PC-3 (cell line): ENCODE measurements at regions not wholly inside any gene's neighbourhood (a gene's known extent, or its start where the extent isn't known, plus 50 kb on each side); places are given as distances from the start of the nearest gene placed in this dataset.

Experiments used
- ATAC-seq: fragments of 200-7000 bp; cut with Tn5 transposase; 2 replicates; pipeline ENCODE4 v1.9.1; 2020; ENCODE audit warnings: mild to moderate bottlenecking, moderate library complexity
- BruUV-seq: library from RNA; stranded (reverse); fragments of 400-500 nt; replicated peaks from 2 replicates; lab custom pipeline; 2021; lab: Mats Ljungman, UMichigan
- CTCF ChIA-PET: fragments of 300-600 bp; sonication (Branson Sonifier 250); formaldehyde crosslinking; loops from one replicate; lab custom pipeline; 2022; ENCODE audit warnings: antibody characterized with exemption; lab: Charles Lee
- POLR2A ChIA-PET: fragments of 300-600 bp; sonication (Branson Sonifier 250); formaldehyde crosslinking; loops from one replicate; lab custom pipeline; 2022; ENCODE audit warnings: antibody characterized with exemption; ENCODE audit not compliant: unreplicated experiment; lab: Charles Lee
- DNase-seq: peaks from one replicate; pipeline ENCODE4 v3.0.0-alpha.2; 2015
- H2AFZ ChIP-seq: fragments of 300-600 bp; sonication (generic); 2 replicates; pipeline ENCODE4 v1.6.0; 2016; ENCODE audit warnings: antibody characterized with exemption, low read length
- H3F3A ChIP-seq: fragments of 300-600 bp; sonication (generic); one replicate; pipeline ENCODE4 v1.6.0; 2017; ENCODE audit warnings: antibody characterized with exemption, low read length, control low read depth, mild to moderate bottlenecking; ENCODE audit not compliant: unreplicated experiment
- H3K27ac ChIP-seq: fragments of 300-600 bp; sonication (generic); 2 replicates; pipeline ENCODE4 v1.5.1; 2016; ENCODE audit warnings: mild to moderate bottlenecking, low read length
- H3K27me3 ChIP-seq: fragments of 300-600 bp; sonication (generic); 2 replicates; pipeline ENCODE4 v1.6.1; 2016; ENCODE audit warnings: low read length, mixed read lengths
- H3K36me3 ChIP-seq: fragments of 300-600 bp; sonication (generic); 2 replicates; pipeline ENCODE4 v1.6.1; 2016; ENCODE audit warnings: low read depth, mixed run types, low read length, mixed read lengths
- H3K4me1 ChIP-seq: fragments of 300-600 bp; sonication (generic); 2 replicates; pipeline ENCODE4 v1.5.1; 2016; ENCODE audit warnings: low read length; ENCODE audit not compliant: insufficient read depth
- H3K4me2 ChIP-seq: fragments of 300-600 bp; sonication (generic); 2 replicates; pipeline ENCODE4 v1.6.0; 2016; ENCODE audit warnings: low read length
- H3K4me3 ChIP-seq: fragments of 300-600 bp; sonication (generic); 2 replicates; pipeline ENCODE4 v1.5.1; 2016; ENCODE audit warnings: mild to moderate bottlenecking, low read length, mixed read lengths
- H3K79me2 ChIP-seq: fragments of 300-600 bp; sonication (generic); 2 replicates; pipeline ENCODE4 v1.6.1; 2017; ENCODE audit warnings: low read length, mixed read lengths
- H3K9ac ChIP-seq: fragments of 300-600 bp; sonication (generic); 2 replicates; pipeline ENCODE4 v1.6.0; 2016; ENCODE audit warnings: mild to moderate bottlenecking, low read length
- H3K9me2 ChIP-seq: fragments of 300-600 bp; sonication (generic); replicated peaks from 2 replicates; pipeline ENCODE4 v1.6.1; 2016; ENCODE audit warnings: mixed run types, low read length, mixed read lengths
- H3K9me3 ChIP-seq: fragments of 300-600 bp; sonication (generic); 2 replicates; pipeline ENCODE4 v1.6.1; 2016; ENCODE audit warnings: low read length, mixed read lengths
- H4K20me1 ChIP-seq: fragments of 300-600 bp; sonication (generic); 2 replicates; pipeline ENCODE4 v1.6.1; 2016; ENCODE audit warnings: low read length, mixed read lengths
- EZH2 ChIP-seq: fragments of 300-600 bp; sonication (generic); IDR thresholded peaks from one replicate; pipeline ENCODE4 v1.6.1; 2017; ENCODE audit warnings: antibody characterized with exemption, mild to moderate bottlenecking, low read length; ENCODE audit not compliant: unreplicated experiment
- EZH2phosphoT487 ChIP-seq: fragments of 300-600 bp; sonication (generic); IDR thresholded peaks from 2 replicates; pipeline ENCODE4 v1.6.1; 2018; ENCODE audit warnings: mild to moderate bottlenecking, antibody characterized with exemption, low read length, borderline replicate concordance
- intact Hi-C: fragments of 100-400 bp; cut with micrococcal nuclease; formaldehyde crosslinking; loops from 2 replicates; pipeline ENCODE4 v1.9.0; 2023
- TF ChIP-seq, protein P1 (sequence below): fragments of 300-600 bp; sonication (generic); conservative IDR thresholded peaks from 2 replicates; pipeline ENCODE4 v1.5.1; 2017; ENCODE audit warnings: antibody characterized with exemption, low read depth, mild to moderate bottlenecking, low read length

- Histone ChIP-seq H3K36me3 (no peaks in the 10 kb centered on the region), H3F3A (no peaks in the 10 kb centered on the region), H3K4me1 (0 out of 2 replicates have a peak, but pooled peaks cover 8% of the 10 kb centered on the region), H3K4me3 (no peak overlapping the region), H3K9me2 (no peaks in the 10 kb centered on the region), H3K4me2 (no peak overlapping the region), H3K9me3 (no peaks in the 10 kb centered on the region), H3K27me3 (peaks cover 24% of the 10 kb centered on the region), H2AFZ (no peak overlapping the region), H3K9ac (no peak overlapping the region), H3K27ac (no peak overlapping the region), H4K20me1 (no peaks in the 10 kb centered on the region), H3K79me2 (no peaks in the 10 kb centered on the region)
- POLR2A ChIA-PET, result no interaction called here
- DNase-seq (no peak), ATAC-seq (no peak)
- intact Hi-C loops, result no loop called here
- TF ChIP-seq EZH2phosphoT487, result no peak
- TF ChIP-seq, protein P1, sequence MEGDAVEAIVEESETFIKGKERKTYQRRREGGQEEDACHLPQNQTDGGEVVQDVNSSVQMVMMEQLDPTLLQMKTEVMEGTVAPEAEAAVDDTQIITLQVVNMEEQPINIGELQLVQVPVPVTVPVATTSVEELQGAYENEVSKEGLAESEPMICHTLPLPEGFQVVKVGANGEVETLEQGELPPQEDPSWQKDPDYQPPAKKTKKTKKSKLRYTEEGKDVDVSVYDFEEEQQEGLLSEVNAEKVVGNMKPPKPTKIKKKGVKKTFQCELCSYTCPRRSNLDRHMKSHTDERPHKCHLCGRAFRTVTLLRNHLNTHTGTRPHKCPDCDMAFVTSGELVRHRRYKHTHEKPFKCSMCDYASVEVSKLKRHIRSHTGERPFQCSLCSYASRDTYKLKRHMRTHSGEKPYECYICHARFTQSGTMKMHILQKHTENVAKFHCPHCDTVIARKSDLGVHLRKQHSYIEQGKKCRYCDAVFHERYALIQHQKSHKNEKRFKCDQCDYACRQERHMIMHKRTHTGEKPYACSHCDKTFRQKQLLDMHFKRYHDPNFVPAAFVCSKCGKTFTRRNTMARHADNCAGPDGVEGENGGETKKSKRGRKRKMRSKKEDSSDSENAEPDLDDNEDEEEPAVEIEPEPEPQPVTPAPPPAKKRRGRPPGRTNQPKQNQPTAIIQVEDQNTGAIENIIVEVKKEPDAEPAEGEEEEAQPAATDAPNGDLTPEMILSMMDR, result no peak
- TF ChIP-seq EZH2, result no peak
- CTCF ChIA-PET, result no interaction called here
- no TSS peak for BruUV-seq
Measured at GRCh38 chr2:107407974-107408373, 418.7 kb upstream of the RGPD4 start.

GRCh38 chr2:107411267-107411666 is 415.4 kb upstream of the RGPD4 start:
- intact Hi-C loops, result no loop called here
- BruUV-seq, result no TSS peak

More at GRCh38 chr2:107411267-107411666, 415.4 kb upstream of the RGPD4 start:
- H3K9me2 ChIP-seq, result no peaks in the 10 kb centered on the region
- H3K9ac ChIP-seq, result no peak overlapping the region
- no peak overlapping the region for H2AFZ ChIP-seq
- H3K4me2 ChIP-seq, result no peak overlapping the region
- H3K4me3 ChIP-seq, result no peak overlapping the region
- POLR2A ChIA-PET, result no interaction called here
- TF ChIP-seq, protein P1, result no peak
- TF ChIP-seq EZH2, result no peak
- TF ChIP-seq EZH2phosphoT487, result no peak
- H3K36me3 ChIP-seq, result no peaks in the 10 kb centered on the region
- ATAC-seq (no peak), DNase-seq (no peak)
- H3K27ac ChIP-seq, result no peak overlapping the region
- peaks cover 18% of the 10 kb centered on the region for H3K27me3 ChIP-seq
- CTCF ChIA-PET, result no interaction called here
- no peaks in the 10 kb centered on the region for H4K20me1 ChIP-seq
- no peaks in the 10 kb centered on the region for H3F3A ChIP-seq
- no peaks in the 10 kb centered on the region for H3K9me3 ChIP-seq
- H3K4me1 ChIP-seq, result peaks cover 14% of the 10 kb centered on the region
- H3K79me2 ChIP-seq, result no peaks in the 10 kb centered on the region
